Body of pancreas (tissue), 4 donors: ENCODE measurements at regions not wholly inside any gene's neighbourhood (a gene's known extent, or its start where the extent isn't known, plus 50 kb on each side); places are given as distances from the start of the nearest gene placed in this dataset.

Experiments
- ATAC-seq: fragments of 150-250 bp; one replicate; pipeline ENCODE4 v1.9.1; 2016
- DNase-seq, 4 donors: peaks; one replicate each; pipeline ENCODE4 v3.0.0-alpha.2; 2019
- H3K27ac ChIP-seq, 4 donors: fragments of 200-600 bp; sonication (generic); 1 replicate in 3 of 4; 2 replicates in 1 of 4; pipeline versions ENCODE4 v1.5.1 to v1.6.1; 2016 to 2019; ENCODE audit warnings: mild to moderate bottlenecking in 1 of 4, mixed read lengths in 1 of 4, moderate library complexity in 1 of 4
- H3K27me3 ChIP-seq, 2 donors: fragments of 200-600 bp; sonication (generic); one replicate each; pipeline ENCODE4 v1.6.0; 2016; ENCODE audit warnings: mild to moderate bottlenecking in 1 of 2
- H3K36me3 ChIP-seq, 2 donors: fragments of 200-600 bp; sonication (generic); replicated peaks in 1 of 2; 2 replicates each; pipeline ENCODE4 v1.5.1; 2016; ENCODE audit warnings: low read depth in 2 of 2; ENCODE audit not compliant: insufficient read depth in 1 of 2
- H3K4me1 ChIP-seq: fragments of 200-600 bp; sonication (generic); one replicate; pipeline ENCODE4 v1.6.0; 2016
- H3K4me3 ChIP-seq, 2 donors: fragments of 200-600 bp; sonication (generic); 1 replicate in 1 of 2; 2 replicates in 1 of 2; pipeline ENCODE4 v1.5.1; 2016 to 2019
- H3K9me3 ChIP-seq, 3 donors: fragments of 200-600 bp; sonication (generic); 1 replicate in 2 of 3; 2 replicates in 1 of 3; pipeline ENCODE4 v1.5.1; 2016
- CTCF ChIP-seq, 7 experiments: fragments of 450-650 bp in 4 of 7; fragments of 200-600 bp in 3 of 7; sonication (generic) in 3 of 7; IDR thresholded peaks; one replicate each; pipeline ENCODE4 v1.5.1; 2016 to 2019; ENCODE audit warnings: antibody characterized with exemption in 7 of 7
- POLR2A ChIP-seq, 3 donors: fragments of 450-650 bp; IDR thresholded peaks; one replicate each; pipeline ENCODE4 v1.6.1; 2016; ENCODE audit warnings: antibody characterized with exemption in 3 of 3, mild to moderate bottlenecking in 2 of 3
- WGBS, 2 donors: methylation state at CpG; one replicate each; pipeline ENCODE4 v1.1.5; 2017; 5-methylcytosine and 5-hydroxymethylcytosine counted together
- intact Hi-C: fragments of 100-400 bp; cut with DNase I; formaldehyde crosslinking; loops from one replicate; pipeline ENCODE4 v1.15.1; 2023

GRCh38 chr12:98329589-98329988 lies 185.8 kb upstream of the TMPO start:
- Histone ChIP-seq H3K4me1 (no peaks in the 10 kb centered on the region), H3K27me3 (no peaks in the 10 kb centered on the region), H3K9me3 (no peaks in the 10 kb centered on the region), H3K4me3 (no peak overlapping the region), H3K36me3 (no peaks in the 10 kb centered on the region), H3K27ac (no peak overlapping the region)
- DNase-seq = no peak
- intact Hi-C loops = no loop called here
- no peak for ATAC-seq
- 56 to 75% methylated on average over 5 of the region's 5 CpGs for WGBS, 2 donors
- no peak for TF ChIP-seq POLR2A (IDR thresholded peaks at IDR 0.05)
- TF ChIP-seq CTCF (IDR thresholded peaks at IDR 0.05) = no peak

- no peaks in the 10 kb centered on the region for H3K36me3 ChIP-seq
- no peak for DNase-seq
- no peak for ATAC-seq
- TF ChIP-seq POLR2A (IDR thresholded peaks at IDR 0.05) (no peak), CTCF (IDR thresholded peaks at IDR 0.05) (no peak)
- WGBS, 2 donors = 69 to 85% methylated on average over 1 of the region's 1 CpG
- H3K27me3 ChIP-seq = no peaks in the 10 kb centered on the region
- H3K27ac ChIP-seq = no peak overlapping the region
- no peaks in the 10 kb centered on the region for H3K9me3 ChIP-seq
- H3K4me1 ChIP-seq = no peaks in the 10 kb centered on the region
- intact Hi-C loops = no loop called here
- no peak overlapping the region for H3K4me3 ChIP-seq
These were observed 182.7 kb upstream of the TMPO start for GRCh38 chr12:98332642-98333041.

- H3K27me3 ChIP-seq = no peaks in the 10 kb centered on the region
- ATAC-seq = no peak
- H3K27ac ChIP-seq = no peak overlapping the region
- no peaks in the 10 kb centered on the region for H3K36me3 ChIP-seq
- no peak for DNase-seq
- H3K9me3 ChIP-seq = no peaks in the 10 kb centered on the region
- WGBS, 2 donors = 54 to 66% methylated on average over 3 of the region's 3 CpGs
- TF ChIP-seq CTCF (IDR thresholded peaks at IDR 0.05) (no peak), POLR2A (IDR thresholded peaks at IDR 0.05) (no peak)
- no peak overlapping the region for H3K4me3 ChIP-seq
- intact Hi-C loops = no loop called here
- H3K4me1 ChIP-seq = no peaks in the 10 kb centered on the region
These were observed 180.6 kb upstream of the TMPO start for GRCh38 chr12:98334768-98335167.

- TF ChIP-seq POLR2A (IDR thresholded peaks at IDR 0.05) (no peak), CTCF (IDR thresholded peaks at IDR 0.05) (no peak)
- intact Hi-C loops = no loop called here
- DNase-seq (no peak), ATAC-seq (no peak)
- Histone ChIP-seq H3K9me3 (no peaks in the 10 kb centered on the region), H3K27ac (no peak overlapping the region), H3K4me3 (no peak overlapping the region), H3K36me3 (no peaks in the 10 kb centered on the region), H3K4me1 (no peaks in the 10 kb centered on the region), H3K27me3 (no peaks in the 10 kb centered on the region)
- WGBS, 2 donors = 64 to 68% methylated on average over 6 of the region's 6 CpGs
These were observed 174.4 kb upstream of the TMPO start for GRCh38 chr12:98341026-98341425.

- no peaks in the 10 kb centered on the region for H3K36me3 ChIP-seq
- intact Hi-C loops = no loop called here
These were observed 173.7 kb upstream of the TMPO start for GRCh38 chr12:98341732-98342131.

More at GRCh38 chr12:98341732-98342131, 173.7 kb upstream of the TMPO start:
- no peak for ATAC-seq
- Histone ChIP-seq H3K27ac (no peak overlapping the region), H3K9me3 (no peaks in the 10 kb centered on the region), H3K4me3 (no peak overlapping the region), H3K27me3 (no peaks in the 10 kb centered on the region), H3K4me1 (no peaks in the 10 kb centered on the region)
- TF ChIP-seq CTCF (IDR thresholded peaks at IDR 0.05) (no peak), POLR2A (IDR thresholded peaks at IDR 0.05) (no peak)
- no peak for DNase-seq
- 56 to 59% methylated on average over 3 of the region's 3 CpGs for WGBS, 2 donors
